MCF 10A (cell line): ENCODE measurements at regions not wholly inside any gene's neighbourhood (a gene's known extent, or its start where the extent isn't known, plus 50 kb on each side); places are given as distances from the start of the nearest gene placed in this dataset.

ENCODE experiments used
- BruUV-seq: library from RNA; stranded (reverse); fragments of 400-500 nt; replicated peaks from 2 replicates; lab custom pipeline; 2021; lab: Mats Ljungman, UMichigan
- CTCF ChIA-PET: fragments of 300-600 bp; sonication (Branson Sonifier 250); formaldehyde crosslinking; extraction: SDS; loops from one replicate; lab custom pipeline; 2021; ENCODE audit warnings: antibody characterized with exemption, inconsistent platforms; lab: Yijun Ruan, JAX
- POLR2A ChIA-PET: fragments of 300-600, 350-650 bp; sonication (Branson Sonifier 250); formaldehyde crosslinking; extraction: SDS; loops from one replicate; lab custom pipeline; 2020; ENCODE audit warnings: antibody characterized with exemption, inconsistent platforms; lab: Yijun Ruan, JAX
- DNase-seq: peaks from one replicate; pipeline ENCODE4 v3.0.0-alpha.2; 2018; ENCODE audit not compliant: unreplicated experiment
- H3K27ac Mint-ChIP-seq: one replicate; pipeline ENCODE4 v1.8.0; 2022; ENCODE audit warnings: mild to moderate bottlenecking, low read depth, mixed read lengths; ENCODE audit not compliant: unreplicated experiment
- H3K27me3 Mint-ChIP-seq: one replicate; pipeline ENCODE4 v1.8.0; 2022; ENCODE audit warnings: mixed read lengths; ENCODE audit not compliant: insufficient read depth, unreplicated experiment
- H3K36me3 Mint-ChIP-seq: one replicate; pipeline ENCODE4 v1.8.0; 2022; ENCODE audit warnings: mild to moderate bottlenecking, moderate library complexity, mixed read lengths; ENCODE audit not compliant: insufficient read depth, unreplicated experiment
- H3K4me1 Mint-ChIP-seq: one replicate; pipeline ENCODE4 v1.8.0; 2022; ENCODE audit warnings: mixed read lengths; ENCODE audit not compliant: insufficient read depth, unreplicated experiment
- H3K4me3 Mint-ChIP-seq: one replicate; pipeline ENCODE4 v1.8.0; 2022; ENCODE audit warnings: mild to moderate bottlenecking, moderate library complexity, mixed read lengths; ENCODE audit not compliant: unreplicated experiment
- H3K9me3 Mint-ChIP-seq: one replicate; pipeline ENCODE4 v1.8.0; 2022; ENCODE audit warnings: mixed read lengths; ENCODE audit not compliant: unreplicated experiment
- CTCF ChIP-seq: fragments of 200-600 bp; IDR thresholded peaks from one replicate; pipeline ENCODE4 v1.8.0; 2022; ENCODE audit warnings: antibody characterized with exemption, mild to moderate bottlenecking; ENCODE audit not compliant: unreplicated experiment
- intact Hi-C: fragments of 100-400 bp; cut with micrococcal nuclease; formaldehyde crosslinking; loops from 2 replicates; pipeline ENCODE4 v1.14.1; 2022

- POLR2A ChIA-PET, result interaction anchor here (1.1 kb wide), 1 partner anchor 9 kb away, joined by 3 read pairs; no protein-coding TSS in a partner anchor
- CTCF ChIA-PET, result interaction anchor here (0.6 to 1.0 kb wide), 2 partner anchors 13 to 183 kb away, joined by 3 to 4 read pairs; no protein-coding TSS in a partner anchor
Observed at GRCh38 chr20:11729806-11730205, 187.9 kb upstream of the BTBD3 start.

GRCh38 chr20:11734431-11734830 lies 183.3 kb upstream of the BTBD3 start:
- CTCF ChIA-PET, result interaction anchor here (0.8 kb wide), 1 partner anchor 42 kb away, joined by 3 read pairs; no protein-coding TSS in a partner anchor

More at GRCh38 chr20:11729806-11730205, 187.9 kb upstream of the BTBD3 start:
- H3K4me1 Mint-ChIP-seq, result no peaks in the 10 kb centered on the region
- H3K9me3 Mint-ChIP-seq, result peaks cover 23% of the 10 kb centered on the region
- H3K27me3 Mint-ChIP-seq, result no peaks in the 10 kb centered on the region
- H3K4me3 Mint-ChIP-seq, result no peak overlapping the region
- DNase-seq, result no peak
- intact Hi-C loops, result no loop called here
- H3K36me3 Mint-ChIP-seq, result no peaks in the 10 kb centered on the region
- TF ChIP-seq CTCF, result no peak
- no TSS peak for BruUV-seq
- H3K27ac Mint-ChIP-seq, result no peak overlapping the region

GRCh38 chr20:11738852-11739251 lies 178.8 kb upstream of the BTBD3 start:
- intact Hi-C loops, result no loop called here
- no peak for TF ChIP-seq CTCF
- Mint-ChIP-seq H3K4me3 (no peak overlapping the region), H3K27ac (no peak overlapping the region), H3K4me1 (no peaks in the 10 kb centered on the region), H3K36me3 (no peaks in the 10 kb centered on the region), H3K27me3 (no peaks in the 10 kb centered on the region), H3K9me3 (no peaks in the 10 kb centered on the region)
- no TSS peak for BruUV-seq
- ChIA-PET POLR2A (interaction anchor here (1.2 kb wide), 1 partner anchor 638 kb away, joined by 3 read pairs; no protein-coding TSS in a partner anchor), CTCF (no interaction called here)
- DNase-seq, result no peak

More at GRCh38 chr20:11734431-11734830, 183.3 kb upstream of the BTBD3 start:
- TF ChIP-seq CTCF, result no peak
- BruUV-seq, result no TSS peak
- intact Hi-C loops, result no loop called here
- POLR2A ChIA-PET, result interaction anchor here (0.6 kb wide), 1 partner anchor 50 kb away, joined by 3 read pairs; no protein-coding TSS in a partner anchor
- H3K27me3 Mint-ChIP-seq, result no peaks in the 10 kb centered on the region
- no peaks in the 10 kb centered on the region for H3K36me3 Mint-ChIP-seq
- H3K27ac Mint-ChIP-seq, result no peak overlapping the region
- H3K9me3 Mint-ChIP-seq, result peaks cover 23% of the 10 kb centered on the region
- H3K4me1 Mint-ChIP-seq, result no peaks in the 10 kb centered on the region
- no peak for DNase-seq
- no peak overlapping the region for H3K4me3 Mint-ChIP-seq

- ChIA-PET CTCF (interaction anchor here (1.0 to 1.8 kb wide), 3 partner anchors 10 to 187 kb away, joined by 3 to 4 read pairs (median 3); no protein-coding TSS in a partner anchor), POLR2A (no interaction called here)
- Mint-ChIP-seq H3K4me1 (no peaks in the 10 kb centered on the region), H3K4me3 (no peak overlapping the region), H3K27ac (no peak overlapping the region), H3K9me3 (no peaks in the 10 kb centered on the region), H3K36me3 (no peaks in the 10 kb centered on the region), H3K27me3 (no peaks in the 10 kb centered on the region)
- DNase-seq, result no peak
- intact Hi-C loops, result no loop called here
- no TSS peak for BruUV-seq
- no peak for TF ChIP-seq CTCF
Observed at GRCh38 chr20:11740975-11741374, 176.7 kb upstream of the BTBD3 start.
